NCI-H1105 (cell line): ENCODE measurements at regions not wholly inside any gene's neighbourhood (a gene's known extent, or its start where the extent isn't known, plus 50 kb on each side); places are given as distances from the start of the nearest gene placed in this dataset.
"Not testable (repeated sequence)": the region's sequence is repeated elsewhere in the genome, so short reads cannot be mapped to it uniquely, and the experiment has no call there.

Experiments used
- DNase-seq: peaks from one replicate; lab custom pipeline; 2025; lab: John Stamatoyannopoulos, UW

DNA sequence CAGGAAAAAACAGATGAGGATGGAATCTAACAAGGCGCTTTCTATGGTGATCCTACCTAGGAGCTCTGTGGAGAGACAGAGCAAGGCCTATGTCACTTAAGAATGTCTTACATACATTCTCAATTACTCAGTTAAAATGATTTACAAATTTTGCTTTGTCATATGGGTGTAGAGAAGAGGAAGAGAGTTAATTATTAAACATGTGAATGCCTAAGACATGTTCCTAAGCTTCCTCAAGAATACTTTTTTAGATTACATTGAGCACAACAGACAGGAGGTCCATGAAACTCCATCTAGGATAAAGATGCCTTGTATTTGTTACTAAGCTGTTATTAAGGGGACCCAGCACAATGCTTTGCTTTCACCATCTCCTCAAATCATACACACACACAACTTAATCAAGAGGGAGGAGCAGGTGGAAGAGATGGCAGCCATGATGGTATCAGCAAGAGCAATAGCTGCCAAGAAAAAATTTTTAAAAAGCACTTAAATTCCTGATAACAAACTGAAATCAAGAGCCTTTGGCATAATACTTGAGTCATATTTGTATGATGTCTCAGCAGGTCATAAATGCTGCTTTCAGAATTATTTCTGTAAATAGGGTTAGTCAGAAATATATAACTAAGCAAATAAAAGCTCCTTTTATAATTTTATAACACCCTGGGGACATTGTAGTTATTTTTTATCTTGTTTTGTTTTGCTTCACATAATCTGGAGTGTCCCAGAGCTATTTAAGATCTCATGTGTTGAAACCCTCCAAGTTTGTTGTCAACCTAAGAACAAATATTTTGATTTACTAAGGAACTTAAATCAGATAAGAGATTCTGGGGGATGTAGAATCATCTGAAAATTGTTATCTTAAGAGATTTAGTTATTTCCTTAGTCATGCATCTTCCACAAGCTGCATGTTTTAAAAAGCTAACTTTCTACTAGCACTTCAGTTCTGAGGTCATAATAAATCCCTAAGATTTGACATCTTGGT lies 70.0 kb upstream of the CD2AP start:
- DNase-seq: no peak

DNA sequence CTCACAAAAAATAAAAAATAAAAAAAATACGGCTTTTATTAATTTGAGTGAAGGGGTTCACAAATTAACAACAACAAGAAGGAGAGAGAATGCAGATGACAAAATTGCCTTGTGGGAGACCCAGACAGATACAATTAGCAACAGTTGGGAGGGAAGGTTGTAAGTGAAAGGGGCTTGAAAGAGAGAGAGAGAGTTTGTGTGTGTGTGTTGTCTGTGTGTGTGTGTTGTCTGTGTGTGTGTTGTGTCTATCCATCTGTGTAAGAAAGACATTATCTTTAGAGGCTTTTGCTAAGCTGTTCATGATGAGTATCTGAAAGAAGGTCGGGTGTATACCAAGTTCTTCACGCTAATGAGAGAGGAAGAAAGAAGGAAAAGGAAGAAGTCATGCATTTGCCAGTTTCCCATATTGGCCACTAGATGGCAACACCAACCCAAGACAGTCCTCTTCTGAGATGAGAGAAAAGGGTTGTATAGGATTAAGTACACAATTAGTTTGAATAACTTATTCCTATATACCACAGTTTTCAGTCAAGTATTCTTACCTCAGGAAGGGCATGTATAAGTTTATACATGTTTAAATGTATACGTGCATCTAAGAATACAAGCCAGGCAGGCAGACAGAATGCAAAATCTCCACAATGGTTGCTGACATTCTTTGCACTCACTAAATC lies 63.7 kb upstream of the CD2AP start:
- DNase-seq: peak; percentile 24

DNA sequence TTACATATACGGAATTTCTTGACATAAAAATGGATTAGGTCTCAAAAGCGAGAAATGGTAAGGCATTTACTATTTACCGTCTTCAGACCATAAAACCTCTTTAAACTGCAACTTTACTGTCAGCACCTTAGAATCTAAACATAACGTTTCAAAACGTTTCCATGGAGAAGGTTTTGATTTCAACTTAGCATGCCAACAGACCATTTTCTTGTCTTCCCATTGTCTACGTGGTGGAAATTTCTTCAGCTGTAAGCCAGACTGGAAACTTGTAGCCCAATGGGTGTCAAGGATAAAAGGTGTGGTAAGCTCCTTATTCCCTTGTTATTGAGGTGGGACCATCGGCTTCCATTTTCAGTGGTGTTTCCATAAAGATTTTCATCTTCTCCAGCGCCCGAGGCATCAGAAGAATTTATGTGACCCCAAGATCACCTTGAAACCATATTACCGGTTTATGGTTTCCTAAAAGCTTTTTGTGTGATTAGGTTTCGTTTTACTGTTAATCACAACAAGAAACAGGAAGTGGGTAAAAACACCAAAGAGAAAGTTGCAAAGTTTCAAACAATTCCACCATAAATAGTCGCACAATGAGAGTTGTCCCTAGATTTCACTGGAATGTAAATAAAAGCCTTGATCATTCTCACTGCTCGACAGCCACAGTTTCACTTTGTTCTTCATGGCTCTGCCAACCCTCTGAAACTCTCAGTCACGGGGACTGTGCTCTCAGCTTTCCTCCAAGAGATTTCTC lies 63.0 kb upstream of the CD2AP start:
- no peak for DNase-seq

DNA sequence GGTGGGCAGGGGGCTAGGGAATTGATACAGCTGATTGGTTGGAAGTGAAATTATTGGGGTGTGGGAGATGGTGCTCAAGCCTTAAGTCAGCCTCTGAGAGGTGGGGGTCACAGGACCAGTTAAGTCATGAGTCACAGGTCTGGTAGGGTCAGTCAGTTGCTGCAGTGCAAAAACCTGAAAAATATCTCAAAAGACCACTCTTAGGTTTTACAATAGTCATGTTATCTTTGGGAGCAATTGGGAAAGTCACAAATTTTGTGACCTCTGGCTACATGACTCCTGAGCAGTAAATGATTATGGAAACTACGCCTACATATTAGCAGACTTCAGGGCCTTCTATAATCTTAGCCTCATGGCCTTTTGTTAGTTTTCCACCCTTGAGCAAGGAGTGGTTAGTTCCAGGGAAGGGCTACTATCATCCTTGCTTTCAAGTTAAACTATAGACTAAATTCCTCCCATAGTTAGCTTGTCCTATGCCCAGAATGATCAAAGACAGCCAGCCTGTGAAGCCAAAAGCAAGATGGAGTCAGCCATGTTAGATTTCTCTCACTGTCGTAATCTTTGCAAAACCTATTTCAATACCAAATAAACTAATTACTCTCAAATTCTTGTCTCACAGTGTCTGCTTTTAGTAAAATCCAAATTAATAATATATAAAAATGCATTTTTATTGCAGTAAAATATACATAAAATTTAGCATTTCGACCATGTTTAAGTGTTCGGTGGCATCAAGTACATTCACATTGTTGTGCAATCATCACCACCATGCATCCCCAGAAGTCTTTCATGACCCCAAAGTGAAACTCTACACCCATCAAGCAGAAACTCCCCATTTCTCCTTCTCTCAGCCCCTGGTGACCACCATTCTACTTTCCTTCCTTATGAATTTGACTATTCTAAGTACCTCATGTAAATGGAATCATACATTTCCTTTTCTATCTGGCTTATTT lies 60.9 kb upstream of the CD2AP start:
- no peak for DNase-seq

DNA sequence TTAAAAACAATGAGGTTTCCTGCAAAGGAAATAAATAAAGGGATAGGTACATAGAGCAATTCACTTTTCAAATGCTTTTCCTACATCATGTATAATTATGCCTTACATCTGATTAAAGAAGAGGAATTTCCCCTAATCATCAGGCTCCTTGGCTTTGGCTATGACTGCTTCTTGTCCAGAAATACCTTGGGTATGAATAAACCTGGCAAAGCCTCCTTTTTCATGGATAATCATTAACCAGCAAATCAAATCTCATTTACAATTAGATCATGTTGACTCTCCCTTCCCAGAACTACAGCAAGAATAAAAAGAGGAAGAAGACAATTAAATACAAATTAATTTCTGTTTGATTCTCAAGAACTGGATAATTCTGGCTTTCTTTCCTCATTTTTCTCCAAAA lies 58.0 kb upstream of the CD2AP start:
- DNase-seq: no peak

DNA sequence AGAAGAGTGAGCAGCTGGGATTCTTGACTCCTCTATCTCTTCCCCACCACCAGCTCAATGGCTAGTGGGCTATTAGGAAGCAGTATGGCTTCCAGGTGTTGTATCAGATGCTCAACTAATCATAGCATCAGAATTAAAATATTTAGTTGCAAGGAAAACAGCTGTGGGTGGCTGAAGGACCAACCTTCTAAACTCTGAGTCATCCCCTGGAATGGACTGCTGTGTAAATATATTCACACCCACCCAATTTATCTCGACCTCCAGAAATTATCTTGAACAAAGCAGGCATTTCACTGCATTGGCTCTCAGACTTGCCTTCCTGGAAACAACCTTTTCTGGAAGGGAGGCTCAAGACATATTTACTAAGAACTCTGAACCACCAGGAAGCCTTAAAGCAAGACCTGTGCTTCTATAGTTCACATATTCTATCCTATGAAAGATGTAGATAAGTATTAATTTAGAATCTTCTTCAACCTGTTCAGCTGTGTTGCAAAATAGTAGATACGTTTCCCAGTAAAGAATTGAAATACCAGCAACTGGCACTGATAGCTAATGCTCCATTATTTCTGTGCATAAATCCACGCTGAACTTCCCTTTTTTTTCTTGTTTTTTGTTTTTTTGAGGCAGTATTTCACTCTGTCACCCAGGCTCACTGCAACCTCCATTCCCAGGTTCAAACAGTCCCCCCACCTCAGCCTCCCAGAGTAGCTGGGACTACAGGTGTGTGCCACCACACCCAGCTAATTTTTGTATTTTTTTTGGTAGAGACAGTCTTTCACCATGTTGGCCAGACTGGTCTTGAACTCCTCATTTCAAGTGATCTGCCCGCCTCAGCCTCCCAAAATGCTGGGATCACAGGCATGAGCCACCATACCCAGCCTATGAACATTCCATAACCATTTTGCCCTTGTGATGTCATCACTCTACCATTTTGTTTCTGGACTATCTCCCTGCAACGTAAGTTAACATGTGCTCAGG lies 56.9 kb upstream of the CD2AP start:
- DNase-seq: no peak

DNA sequence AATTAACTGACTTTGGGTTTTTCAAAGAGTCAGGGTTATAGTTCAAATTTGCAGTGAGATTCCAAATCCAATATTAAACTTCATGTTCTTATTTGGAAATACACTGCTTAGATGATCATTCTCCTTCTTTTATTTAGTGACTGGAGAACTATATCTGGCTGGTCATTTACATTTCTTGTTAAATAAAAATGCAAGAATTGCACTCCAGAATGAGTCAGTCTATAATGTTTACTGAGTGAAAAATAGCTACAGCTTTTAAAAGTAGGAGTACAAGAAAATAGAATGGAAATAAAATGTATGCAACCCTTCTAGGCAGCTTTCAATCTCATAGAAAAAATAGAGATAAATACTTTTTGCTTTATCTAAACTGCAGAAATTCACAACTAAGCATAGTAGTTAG lies 54.5 kb upstream of the CD2AP start:
- DNase-seq: no peak

DNA sequence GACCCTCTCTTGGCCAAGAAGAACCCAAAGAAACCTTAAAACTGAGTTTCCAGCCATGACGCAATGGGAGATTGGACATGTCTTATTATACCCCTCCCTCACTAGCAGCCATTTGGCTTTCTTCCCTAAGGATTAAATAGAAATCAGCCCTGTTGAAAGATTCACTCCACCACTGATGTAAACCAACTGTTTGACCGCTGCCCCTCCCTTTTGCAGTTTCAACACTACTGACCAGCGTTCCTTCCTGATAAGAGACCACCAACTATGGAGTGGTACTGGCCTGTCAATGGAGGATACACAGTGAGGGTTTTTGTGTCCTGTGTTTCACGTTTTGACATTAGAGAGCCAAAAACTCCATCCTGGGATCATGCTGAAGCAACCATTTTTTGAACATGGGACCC lies 53.2 kb upstream of the CD2AP start:
- DNase-seq: no peak

DNA sequence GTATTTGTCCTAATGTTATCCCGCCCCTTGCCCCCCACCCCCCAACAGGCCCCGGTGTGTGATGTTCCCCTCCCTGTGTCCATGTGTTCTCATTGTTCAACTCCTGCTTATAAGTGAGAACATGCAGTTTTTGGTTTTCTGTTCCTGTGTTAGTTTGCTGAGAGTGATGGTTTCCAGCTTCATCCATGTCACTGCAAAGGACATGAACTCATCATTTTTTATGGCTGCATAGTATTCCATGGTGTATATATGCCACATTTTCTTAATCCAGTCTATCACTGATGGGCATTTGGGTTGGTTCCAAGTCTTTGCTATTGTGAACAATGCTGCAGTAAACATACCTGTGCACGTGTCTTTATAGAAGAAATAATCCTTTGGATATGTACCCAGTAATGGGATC lies 51.9 kb upstream of the CD2AP start:
- DNase-seq: not testable (repeated sequence)

DNA sequence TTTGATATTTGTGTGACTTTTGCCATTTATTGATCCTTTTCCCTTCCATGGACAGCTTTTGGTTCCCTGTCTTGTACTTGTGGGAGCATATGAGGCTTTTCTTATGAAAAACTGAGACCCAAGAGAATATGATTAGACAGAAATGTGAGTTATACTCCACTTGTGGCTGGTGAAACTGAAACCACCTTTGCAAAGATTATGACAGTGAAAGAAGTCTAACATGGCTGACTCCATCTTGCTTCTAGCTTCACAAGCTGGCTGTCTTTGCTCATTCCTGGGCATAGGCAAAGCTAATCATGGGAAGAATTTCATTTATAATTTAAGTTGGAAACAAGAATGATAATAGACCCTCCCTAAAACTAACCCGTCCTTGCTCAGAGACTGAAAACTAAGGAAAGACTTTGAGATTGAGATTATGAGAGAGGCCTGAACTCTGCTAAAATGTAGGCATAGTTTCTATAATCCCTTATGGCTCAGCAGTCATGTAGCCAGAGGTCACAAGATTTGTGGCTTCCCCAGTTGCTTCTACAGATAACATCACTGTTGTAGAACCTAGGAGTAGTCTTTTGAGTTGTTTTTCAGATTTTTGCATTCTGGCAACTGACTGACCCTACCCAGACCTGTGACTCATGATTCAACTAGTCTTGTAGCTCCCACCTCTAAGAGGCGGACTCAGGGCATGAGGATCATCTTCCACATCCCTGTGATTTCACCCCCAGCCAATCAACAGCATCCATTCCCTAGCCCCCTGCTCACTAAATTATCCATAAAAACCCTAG lies 50.9 kb upstream of the CD2AP start:
- DNase-seq: no peak

DNA sequence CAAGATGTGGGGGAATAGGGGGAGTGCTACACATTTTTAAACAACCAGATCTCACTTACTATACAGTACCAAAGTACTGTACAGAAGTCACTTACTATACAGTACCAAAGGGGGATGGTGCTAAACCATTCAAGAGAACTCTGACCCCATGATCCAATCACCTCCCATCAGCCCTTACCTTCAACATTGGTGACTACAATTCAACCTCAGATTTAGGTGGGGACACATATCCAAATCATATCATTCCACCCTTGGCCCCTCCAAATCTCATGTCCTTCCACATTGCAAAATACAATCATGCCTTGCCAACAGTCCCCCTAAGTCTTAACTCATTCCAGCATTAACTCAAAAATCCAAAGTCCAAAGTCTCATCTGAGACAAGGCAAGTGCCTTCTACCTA lies 49.9 kb upstream of the CD2AP start:
- no peak for DNase-seq
